Lower leg skin (tissue), 3 donors: ENCODE measurements at regions not wholly inside any gene's neighbourhood (a gene's known extent, or its start where the extent isn't known, plus 50 kb on each side); places are given as distances from the start of the nearest gene placed in this dataset.

Experiments used
- POLR2A ChIP-seq, 2 donors: fragments of 450-650 bp; IDR thresholded peaks; one replicate each; pipeline ENCODE4 v1.6.1; 2016 to 2017; ENCODE audit warnings: antibody characterized with exemption in 2 of 2, mild to moderate bottlenecking in 1 of 2, moderate library complexity in 1 of 2
- TF ChIP-seq, protein P1 (sequence below), 3 donors: fragments of 450-650 bp; IDR thresholded peaks; one replicate each; pipeline ENCODE4 v1.5.1; 2016; ENCODE audit warnings: antibody characterized with exemption in 3 of 3, mild to moderate bottlenecking in 3 of 3, moderate library complexity in 2 of 3

DNA sequence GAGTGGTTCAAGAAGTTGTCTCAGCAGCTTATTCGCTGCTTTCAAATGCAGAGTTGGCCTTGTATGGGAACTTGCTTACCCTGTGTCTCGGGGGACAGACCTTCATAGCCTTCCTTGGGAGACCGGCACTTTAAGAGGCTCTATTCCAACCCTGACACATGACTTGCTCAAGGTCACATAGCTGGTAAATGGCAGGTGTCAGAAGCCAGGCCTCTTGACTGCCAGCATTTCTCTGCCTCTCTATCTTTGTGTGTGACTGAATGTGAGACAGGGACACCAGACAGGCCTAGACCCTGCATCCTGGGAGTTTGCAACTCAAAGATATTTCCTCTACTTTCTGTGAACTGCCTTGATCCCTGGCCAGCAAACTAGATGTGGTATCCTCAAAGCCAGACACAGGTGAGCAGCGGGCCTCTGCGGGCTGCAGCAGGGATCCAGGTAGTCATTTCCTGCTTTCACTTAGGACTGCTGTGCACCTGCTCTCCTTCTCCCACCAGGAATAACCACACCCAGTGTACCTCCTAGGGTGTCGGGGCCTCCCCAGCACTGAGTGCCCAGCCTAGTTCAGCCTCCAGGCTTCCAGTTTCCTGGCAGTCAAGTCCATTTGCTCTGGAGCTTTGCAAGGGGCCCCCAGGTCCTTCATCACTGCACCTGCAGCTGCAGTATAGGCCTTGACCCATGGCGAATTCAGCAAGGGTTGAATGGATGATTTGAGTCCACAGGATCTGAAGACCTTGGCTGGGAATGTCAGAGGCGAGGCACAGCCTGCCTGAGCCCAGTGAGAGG lies 116.6 kb upstream of the TNRC6C start:
- TF ChIP-seq, protein P1, sequence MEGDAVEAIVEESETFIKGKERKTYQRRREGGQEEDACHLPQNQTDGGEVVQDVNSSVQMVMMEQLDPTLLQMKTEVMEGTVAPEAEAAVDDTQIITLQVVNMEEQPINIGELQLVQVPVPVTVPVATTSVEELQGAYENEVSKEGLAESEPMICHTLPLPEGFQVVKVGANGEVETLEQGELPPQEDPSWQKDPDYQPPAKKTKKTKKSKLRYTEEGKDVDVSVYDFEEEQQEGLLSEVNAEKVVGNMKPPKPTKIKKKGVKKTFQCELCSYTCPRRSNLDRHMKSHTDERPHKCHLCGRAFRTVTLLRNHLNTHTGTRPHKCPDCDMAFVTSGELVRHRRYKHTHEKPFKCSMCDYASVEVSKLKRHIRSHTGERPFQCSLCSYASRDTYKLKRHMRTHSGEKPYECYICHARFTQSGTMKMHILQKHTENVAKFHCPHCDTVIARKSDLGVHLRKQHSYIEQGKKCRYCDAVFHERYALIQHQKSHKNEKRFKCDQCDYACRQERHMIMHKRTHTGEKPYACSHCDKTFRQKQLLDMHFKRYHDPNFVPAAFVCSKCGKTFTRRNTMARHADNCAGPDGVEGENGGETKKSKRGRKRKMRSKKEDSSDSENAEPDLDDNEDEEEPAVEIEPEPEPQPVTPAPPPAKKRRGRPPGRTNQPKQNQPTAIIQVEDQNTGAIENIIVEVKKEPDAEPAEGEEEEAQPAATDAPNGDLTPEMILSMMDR (IDR thresholded peaks at IDR 0.05): no peak
- TF ChIP-seq POLR2A (IDR thresholded peaks at IDR 0.05): no peak
